ENCODE measurements at regions not wholly inside any gene's neighbourhood (a gene's known extent, or its start where the extent isn't known, plus 50 kb on each side); places are given as distances from the start of the nearest gene placed in this dataset.

DNA sequence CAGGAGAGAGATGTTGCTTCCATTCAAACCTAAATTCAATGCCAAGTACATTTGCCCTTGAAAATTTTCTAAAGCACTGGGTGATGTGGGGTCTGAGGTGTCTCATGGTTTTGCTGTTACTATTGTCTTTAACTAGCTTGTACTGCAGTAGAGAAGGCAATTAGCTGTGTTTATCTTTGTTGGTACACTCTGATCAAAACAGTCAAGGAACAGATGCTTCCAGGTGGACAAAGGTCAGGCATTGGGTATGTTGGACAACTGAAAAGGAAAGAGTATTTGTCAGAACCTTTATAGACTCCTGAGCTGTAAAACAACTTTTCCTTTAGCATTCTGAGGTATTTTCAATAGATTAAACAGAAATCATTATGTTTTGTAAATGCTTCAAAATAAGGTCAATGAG, 2228.7 kb upstream of the WWC1 start:
- no peaks in the 10 kb centered on the region for H3K79me2 ChIP-seq (ENCODE audit: control insufficient read depth, insufficient read depth, low read length)
- H4K20me1 ChIP-seq (ENCODE audit: control insufficient read depth, extremely low read depth, insufficient read depth, low read length) = no peaks in the 10 kb centered on the region
- no peaks in the 10 kb centered on the region for H3K9me3 ChIP-seq (ENCODE audit: control insufficient read depth, low read depth, low read length)
- H3K9me1 ChIP-seq (ENCODE audit: control insufficient read depth, extremely low read depth, insufficient read depth, low read length) = no peaks in the 10 kb centered on the region
- dilution Hi-C loops (cut with MboI; ENCODE audit: extremely low pct_ligation_motif_present, low sequenced_read_pairs) = no loop called here
- no peaks in the 10 kb centered on the region for H3K4me1 ChIP-seq (ENCODE audit: control insufficient read depth, extremely low read depth, insufficient read depth, low read length)
- H3K36me3 ChIP-seq (ENCODE audit: control insufficient read depth in 2 of 2, extremely low read depth in 1 of 2, insufficient read depth in 2 of 2, low read length in 2 of 2) = no peaks in the 10 kb centered on the region
- no peak overlapping the region for H3K27ac ChIP-seq (ENCODE audit: control insufficient read depth, insufficient read depth, low read length)
- H3K9ac ChIP-seq (ENCODE audit: control insufficient read depth, extremely low read depth, insufficient read depth, low read length) = no peak overlapping the region
- no peak for DNase-seq (ENCODE audit: low read depth, low spot score)
- no peak overlapping the region for H3K4me3 ChIP-seq (ENCODE audit: control insufficient read depth in 2 of 3, extremely low read depth in 1 of 3, insufficient read depth in 2 of 3, low read depth in 1 of 3, low read length in 3 of 3)
- no peak for FAIRE-seq
- H3K4me2 ChIP-seq (ENCODE audit: control insufficient read depth, extremely low read depth, insufficient read depth, low read depth, low read length) = no peak overlapping the region
- H3K27me3 ChIP-seq (ENCODE audit: control insufficient read depth, extremely low read depth, insufficient read depth, low read length) = no peaks in the 10 kb centered on the region
- no peak overlapping the region for H2AFZ ChIP-seq (ENCODE audit: control insufficient read depth, low read length)
- no peak for TF ChIP-seq EZH2 (IDR thresholded peaks at IDR 0.05; ENCODE audit: low read length)
- TF ChIP-seq, protein P1, sequence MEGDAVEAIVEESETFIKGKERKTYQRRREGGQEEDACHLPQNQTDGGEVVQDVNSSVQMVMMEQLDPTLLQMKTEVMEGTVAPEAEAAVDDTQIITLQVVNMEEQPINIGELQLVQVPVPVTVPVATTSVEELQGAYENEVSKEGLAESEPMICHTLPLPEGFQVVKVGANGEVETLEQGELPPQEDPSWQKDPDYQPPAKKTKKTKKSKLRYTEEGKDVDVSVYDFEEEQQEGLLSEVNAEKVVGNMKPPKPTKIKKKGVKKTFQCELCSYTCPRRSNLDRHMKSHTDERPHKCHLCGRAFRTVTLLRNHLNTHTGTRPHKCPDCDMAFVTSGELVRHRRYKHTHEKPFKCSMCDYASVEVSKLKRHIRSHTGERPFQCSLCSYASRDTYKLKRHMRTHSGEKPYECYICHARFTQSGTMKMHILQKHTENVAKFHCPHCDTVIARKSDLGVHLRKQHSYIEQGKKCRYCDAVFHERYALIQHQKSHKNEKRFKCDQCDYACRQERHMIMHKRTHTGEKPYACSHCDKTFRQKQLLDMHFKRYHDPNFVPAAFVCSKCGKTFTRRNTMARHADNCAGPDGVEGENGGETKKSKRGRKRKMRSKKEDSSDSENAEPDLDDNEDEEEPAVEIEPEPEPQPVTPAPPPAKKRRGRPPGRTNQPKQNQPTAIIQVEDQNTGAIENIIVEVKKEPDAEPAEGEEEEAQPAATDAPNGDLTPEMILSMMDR (optimal IDR thresholded peaks at IDR 0.05 in 1 of 3, IDR thresholded peaks at IDR 0.05 in 1 of 3, conservative IDR thresholded peaks at IDR 0.05 in 1 of 3; ENCODE audit: extremely low read depth in 1 of 3, insufficient read depth in 2 of 3, low read length in 3 of 3) = no peak

DNA sequence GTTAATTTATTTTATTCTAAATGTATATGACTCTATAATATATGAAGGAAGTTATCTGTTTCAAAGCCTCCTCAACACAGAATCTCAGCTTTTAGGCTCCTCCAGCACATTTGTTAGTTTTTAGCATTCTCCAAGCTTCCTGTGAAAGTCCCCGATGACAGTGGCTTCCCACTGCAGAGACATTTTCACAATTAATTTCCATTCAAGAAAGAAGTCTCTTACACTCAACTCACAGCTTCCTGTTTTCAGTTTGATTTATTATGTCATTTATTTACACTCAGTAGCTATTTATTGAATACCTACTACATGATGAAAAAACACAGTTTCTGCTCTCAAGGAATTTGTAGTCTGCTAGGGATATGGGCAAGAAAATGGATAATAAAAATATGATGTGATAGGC, 2228.2 kb upstream of the WWC1 start:
- no peaks in the 10 kb centered on the region for H4K20me1 ChIP-seq (ENCODE audit: control insufficient read depth, extremely low read depth, insufficient read depth, low read length)
- H3K79me2 ChIP-seq (ENCODE audit: control insufficient read depth, insufficient read depth, low read length) = no peaks in the 10 kb centered on the region
- no peak overlapping the region for H3K4me3 ChIP-seq (ENCODE audit: control insufficient read depth in 2 of 3, extremely low read depth in 1 of 3, insufficient read depth in 2 of 3, low read depth in 1 of 3, low read length in 3 of 3)
- H2AFZ ChIP-seq (ENCODE audit: control insufficient read depth, low read length) = no peak overlapping the region
- H3K9me3 ChIP-seq (ENCODE audit: control insufficient read depth, low read depth, low read length) = no peaks in the 10 kb centered on the region
- no peak overlapping the region for H3K27ac ChIP-seq (ENCODE audit: control insufficient read depth, insufficient read depth, low read length)
- H3K9me1 ChIP-seq (ENCODE audit: control insufficient read depth, extremely low read depth, insufficient read depth, low read length) = no peaks in the 10 kb centered on the region
- no peak for FAIRE-seq
- TF ChIP-seq, protein P1 (optimal IDR thresholded peaks at IDR 0.05 in 1 of 3, IDR thresholded peaks at IDR 0.05 in 1 of 3, conservative IDR thresholded peaks at IDR 0.05 in 1 of 3; ENCODE audit: extremely low read depth in 1 of 3, insufficient read depth in 2 of 3, low read length in 3 of 3) = no peak
- no peak for TF ChIP-seq EZH2 (IDR thresholded peaks at IDR 0.05; ENCODE audit: low read length)
- no peaks in the 10 kb centered on the region for H3K27me3 ChIP-seq (ENCODE audit: control insufficient read depth, extremely low read depth, insufficient read depth, low read length)
- dilution Hi-C loops (cut with MboI; ENCODE audit: extremely low pct_ligation_motif_present, low sequenced_read_pairs) = no loop called here
- H3K4me1 ChIP-seq (ENCODE audit: control insufficient read depth, extremely low read depth, insufficient read depth, low read length) = no peaks in the 10 kb centered on the region
- H3K9ac ChIP-seq (ENCODE audit: control insufficient read depth, extremely low read depth, insufficient read depth, low read length) = no peak overlapping the region
- DNase-seq (ENCODE audit: low read depth, low spot score) = no peak
- no peaks in the 10 kb centered on the region for H3K36me3 ChIP-seq (ENCODE audit: control insufficient read depth in 2 of 2, extremely low read depth in 1 of 2, insufficient read depth in 2 of 2, low read length in 2 of 2)
- no peak overlapping the region for H3K4me2 ChIP-seq (ENCODE audit: control insufficient read depth, extremely low read depth, insufficient read depth, low read depth, low read length)

Measured in keratinocyte (primary cell).